GM10266 (cell line): ENCODE measurements at regions not wholly inside any gene's neighbourhood (a gene's known extent, or its start where the extent isn't known, plus 50 kb on each side); places are given as distances from the start of the nearest gene placed in this dataset.

Source experiments
- DNase-seq: peaks from one replicate; pipeline ENCODE4 v3.0.0; 2012; ENCODE audit errors: extremely low spot score
- TF ChIP-seq, protein P1 (sequence below): IDR thresholded peaks from 2 replicates; pipeline ENCODE4 v1.5.1; 2012; ENCODE audit warnings: mild to moderate bottlenecking, low read depth; ENCODE audit not compliant: control insufficient read depth, insufficient read depth; ENCODE audit errors: missing control alignments

DNA sequence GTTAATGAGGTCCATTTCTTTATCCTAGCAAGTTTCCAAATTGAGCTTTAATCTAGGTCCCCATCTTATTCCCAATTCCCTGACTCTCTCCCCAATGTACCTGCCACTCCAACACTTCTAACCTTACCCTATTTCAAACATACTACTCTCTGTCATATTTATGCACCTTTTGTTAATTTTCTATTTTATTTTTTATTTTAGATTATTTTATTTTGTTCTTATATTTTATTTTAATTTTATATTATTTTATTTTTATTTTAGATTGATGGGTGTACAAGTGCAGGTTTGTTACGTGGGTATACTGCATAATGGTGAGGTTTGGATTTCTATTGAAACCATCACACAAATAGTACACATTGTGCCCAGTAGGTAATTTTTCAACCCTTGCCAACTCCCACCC, 333.9 kb upstream of the ERCC4 start:
- DNase-seq = no peak
- TF ChIP-seq, protein P1, sequence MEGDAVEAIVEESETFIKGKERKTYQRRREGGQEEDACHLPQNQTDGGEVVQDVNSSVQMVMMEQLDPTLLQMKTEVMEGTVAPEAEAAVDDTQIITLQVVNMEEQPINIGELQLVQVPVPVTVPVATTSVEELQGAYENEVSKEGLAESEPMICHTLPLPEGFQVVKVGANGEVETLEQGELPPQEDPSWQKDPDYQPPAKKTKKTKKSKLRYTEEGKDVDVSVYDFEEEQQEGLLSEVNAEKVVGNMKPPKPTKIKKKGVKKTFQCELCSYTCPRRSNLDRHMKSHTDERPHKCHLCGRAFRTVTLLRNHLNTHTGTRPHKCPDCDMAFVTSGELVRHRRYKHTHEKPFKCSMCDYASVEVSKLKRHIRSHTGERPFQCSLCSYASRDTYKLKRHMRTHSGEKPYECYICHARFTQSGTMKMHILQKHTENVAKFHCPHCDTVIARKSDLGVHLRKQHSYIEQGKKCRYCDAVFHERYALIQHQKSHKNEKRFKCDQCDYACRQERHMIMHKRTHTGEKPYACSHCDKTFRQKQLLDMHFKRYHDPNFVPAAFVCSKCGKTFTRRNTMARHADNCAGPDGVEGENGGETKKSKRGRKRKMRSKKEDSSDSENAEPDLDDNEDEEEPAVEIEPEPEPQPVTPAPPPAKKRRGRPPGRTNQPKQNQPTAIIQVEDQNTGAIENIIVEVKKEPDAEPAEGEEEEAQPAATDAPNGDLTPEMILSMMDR = no peak

GRCh38 chr16:13587181-13587580, 332.8 kb upstream of the ERCC4 start:
- TF ChIP-seq, protein P1 = no peak
- no peak for DNase-seq

DNA sequence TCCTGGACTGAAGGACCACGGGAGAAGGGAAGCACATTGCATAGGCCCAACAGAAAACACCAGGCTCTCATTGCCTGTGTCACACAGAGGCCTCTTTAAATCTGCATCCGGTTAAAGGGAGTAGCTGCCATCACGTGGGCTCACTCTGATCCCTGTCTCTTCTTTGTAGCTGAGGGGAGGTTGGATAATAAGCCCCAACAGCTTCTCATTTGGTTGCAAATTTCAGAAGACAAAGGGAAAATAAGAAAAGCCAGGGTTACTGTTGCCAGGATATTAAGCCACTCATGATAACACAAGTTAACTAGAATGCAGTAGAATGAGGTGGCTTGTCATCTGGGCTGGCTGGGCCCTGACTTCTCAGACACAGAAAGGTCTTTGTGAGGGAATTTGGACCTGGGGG, 325.1 kb upstream of the ERCC4 start:
- TF ChIP-seq, protein P1 = no peak
- no peak for DNase-seq

- TF ChIP-seq, protein P1 = no peak
- no peak for DNase-seq
Measured at GRCh38 chr16:13606804-13607203, 313.1 kb upstream of the ERCC4 start.

DNA sequence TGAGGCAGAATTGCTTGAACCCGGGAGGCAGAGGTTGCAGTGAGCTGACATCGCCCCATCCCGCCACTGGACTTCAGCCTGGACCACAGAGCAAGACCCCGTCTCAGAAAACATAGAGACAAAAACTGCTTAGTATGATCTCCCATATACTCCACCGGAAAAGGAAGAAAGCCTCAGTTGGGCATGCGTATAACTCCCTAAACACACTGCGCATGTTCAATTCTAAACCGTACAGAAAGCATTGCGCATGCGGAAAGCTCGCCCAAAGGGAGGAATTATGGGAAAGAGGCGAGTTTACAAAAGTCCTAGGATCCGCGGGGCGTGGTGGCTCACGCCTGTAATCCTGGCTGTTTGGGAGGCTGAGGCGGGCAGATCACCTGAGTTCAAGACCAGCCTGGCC, 312.7 kb upstream of the ERCC4 start:
- no peak for DNase-seq
- TF ChIP-seq, protein P1 = no peak

DNA sequence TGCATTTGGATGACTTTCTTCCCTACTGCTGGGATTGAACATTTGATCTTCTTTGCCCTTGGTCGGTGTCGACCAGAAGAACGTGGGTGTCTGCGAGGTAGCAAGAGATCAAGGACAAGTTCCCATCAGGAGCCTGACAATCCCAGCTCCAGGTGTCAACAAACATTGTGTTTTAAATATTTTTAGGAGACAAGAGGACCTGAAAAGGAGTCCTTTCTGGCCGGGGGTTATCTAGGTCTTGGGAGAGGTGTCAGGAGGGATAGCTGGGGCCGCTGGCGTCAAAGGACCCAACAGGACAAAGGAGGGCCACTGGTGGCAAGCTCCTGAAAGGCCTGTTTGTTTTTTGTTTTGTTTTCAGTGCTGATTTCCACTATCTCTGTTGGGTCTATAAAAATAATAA, 308.4 kb upstream of the ERCC4 start:
- TF ChIP-seq, protein P1 = no peak
- no peak for DNase-seq

DNA sequence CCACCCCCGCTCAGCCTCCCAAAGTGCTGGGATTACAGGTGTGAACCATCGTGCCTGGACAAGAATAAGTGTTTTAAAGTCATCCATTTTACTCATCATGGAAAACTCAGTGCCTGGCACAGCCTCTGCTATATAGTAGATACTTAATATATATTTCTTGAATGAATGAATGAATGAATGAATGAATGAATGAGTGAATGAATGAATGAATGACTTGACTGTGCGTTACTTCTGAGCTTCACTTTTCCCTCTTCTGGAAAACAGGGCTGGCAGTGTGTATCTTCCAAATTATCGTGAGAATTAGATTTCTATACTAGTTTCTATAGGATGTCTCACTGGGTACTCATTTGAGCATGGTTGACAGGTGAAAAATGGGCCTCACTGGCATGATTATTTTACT, 307.3 kb upstream of the ERCC4 start:
- DNase-seq = no peak
- TF ChIP-seq, protein P1 = no peak

- TF ChIP-seq, protein P1 = no peak
- DNase-seq = no peak
Measured at GRCh38 chr16:13613165-13613564, 306.8 kb upstream of the ERCC4 start.
